DND-41 (cell line): ENCODE measurements at regions not wholly inside any gene's neighbourhood (a gene's known extent, or its start where the extent isn't known, plus 50 kb on each side); places are given as distances from the start of the nearest gene placed in this dataset.
A peak's percentile ranks its signal among the peaks of the same experiment; 100 is the strongest.

Experiments
- ATAC-seq: fragments of 200-7000 bp; cut with Tn5 transposase; 3 replicates; pipeline ENCODE4 v1.9.1; 2021; ENCODE audit warnings: low read depth; ENCODE audit not compliant: insufficient read depth
- DNase-seq: peaks from one replicate; pipeline ENCODE4 v3.0.0-alpha.2; 2020
- H2AFZ ChIP-seq: 2 replicates; pipeline ENCODE4 v1.6.0; 2012; ENCODE audit warnings: low read depth, low read length
- H3K27ac ChIP-seq: 2 replicates; pipeline ENCODE4 v1.5.1; 2012; ENCODE audit warnings: low read length, inconsistent platforms
- H3K27me3 ChIP-seq: fragments of 200-600 bp; sonication (generic); 2 replicates; pipeline ENCODE4 v1.6.0; 2012; ENCODE audit warnings: low read length, mild to moderate bottlenecking, inconsistent platforms; ENCODE audit not compliant: insufficient read depth, poor library complexity
- H3K36me3 ChIP-seq: 2 replicates; pipeline ENCODE4 v1.5.1; 2012; ENCODE audit warnings: low read length, inconsistent platforms; ENCODE audit not compliant: insufficient read depth
- H3K4me1 ChIP-seq: 2 replicates; pipeline ENCODE4 v1.5.1; 2012; ENCODE audit warnings: mild to moderate bottlenecking, low read length; ENCODE audit not compliant: insufficient read depth
- H3K4me2 ChIP-seq: 2 replicates; pipeline ENCODE4 v1.6.0; 2012; ENCODE audit warnings: mild to moderate bottlenecking, moderate library complexity, low read length, inconsistent platforms; ENCODE audit not compliant: insufficient read depth
- H3K4me3 ChIP-seq, 2 experiments: fragments of 200-600 bp in 1 of 2; shearing (Covaris generic) in 1 of 2; 2 replicates each; pipeline ENCODE4 v1.5.1; 2012 to 2016; ENCODE audit warnings: inconsistent platforms in 2 of 2, low read length in 2 of 2, mild to moderate bottlenecking in 2 of 2, low read depth in 1 of 2, moderate library complexity in 1 of 2
- H3K79me2 ChIP-seq: 2 replicates; pipeline ENCODE4 v1.6.0; 2012; ENCODE audit warnings: low read length, inconsistent platforms; ENCODE audit not compliant: insufficient read depth
- H3K9ac ChIP-seq: 2 replicates; pipeline ENCODE4 v1.6.0; 2012; ENCODE audit warnings: low read depth, mild to moderate bottlenecking, inconsistent platforms, low read length, moderate library complexity
- H3K9me3 ChIP-seq: 2 replicates; pipeline ENCODE4 v1.5.1; 2012; ENCODE audit warnings: low read length, moderate library complexity, mild to moderate bottlenecking, inconsistent platforms; ENCODE audit not compliant: insufficient read depth, severe bottlenecking
- H4K20me1 ChIP-seq: 2 replicates; pipeline ENCODE4 v1.6.0; 2012; ENCODE audit warnings: low read length; ENCODE audit not compliant: insufficient read depth
- EZH2 ChIP-seq: IDR thresholded peaks from 3 replicates; pipeline ENCODE4 v1.6.1; 2012; ENCODE audit warnings: borderline replicate concordance, low read depth, mild to moderate bottlenecking, moderate library complexity, low read length, inconsistent platforms; ENCODE audit not compliant: severe bottlenecking
- TF ChIP-seq, protein P1 (sequence below): IDR thresholded peaks from 2 replicates; pipeline ENCODE4 v1.5.1; 2012; ENCODE audit warnings: borderline replicate concordance, low read length, moderate library complexity, mild to moderate bottlenecking; ENCODE audit not compliant: poor library complexity, severe bottlenecking; ENCODE audit errors: extremely low read depth

DNA sequence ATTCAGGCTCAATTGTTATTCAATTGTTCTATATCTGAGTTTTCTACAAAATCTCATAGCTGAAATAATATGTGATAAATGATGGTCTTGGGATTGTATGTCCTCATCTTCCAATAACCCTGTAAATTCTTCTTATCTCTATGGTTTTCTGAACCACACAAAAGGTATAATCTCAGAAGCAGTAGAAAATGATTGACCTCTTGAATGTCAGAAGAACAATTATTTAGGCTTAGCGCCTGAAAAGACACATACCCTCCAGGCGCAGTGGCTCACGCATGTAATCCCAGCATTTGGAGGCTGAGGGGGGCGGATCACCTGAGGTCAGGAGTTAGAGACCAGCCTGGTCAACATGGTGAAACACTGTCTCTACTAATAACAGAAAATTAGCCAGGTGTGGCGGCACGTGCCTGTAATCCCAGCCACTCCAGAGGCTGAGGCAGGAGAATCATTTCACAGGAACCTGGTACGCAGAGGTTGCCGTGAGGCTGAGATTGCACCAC lies 288.0 kb upstream of the TBC1D5 start:
- Histone ChIP-seq H3K4me1 (peaks cover 11% of the 10 kb centered on the region; the same call in 1 of the 2 replicates), H3K4me3 (no peak overlapping the region), H3K9me3 (no peaks in the 10 kb centered on the region), H4K20me1 (no peaks in the 10 kb centered on the region), H3K4me2 (no peak overlapping the region), H3K9ac (no peak overlapping the region), H3K79me2 (no peaks in the 10 kb centered on the region), H3K27ac (no peak overlapping the region), H3K27me3 (no peaks in the 10 kb centered on the region), H3K36me3 (no peaks in the 10 kb centered on the region), H2AFZ (no peak overlapping the region)
- ATAC-seq, result no peak
- DNase-seq, result no peak
- TF ChIP-seq, protein P1, sequence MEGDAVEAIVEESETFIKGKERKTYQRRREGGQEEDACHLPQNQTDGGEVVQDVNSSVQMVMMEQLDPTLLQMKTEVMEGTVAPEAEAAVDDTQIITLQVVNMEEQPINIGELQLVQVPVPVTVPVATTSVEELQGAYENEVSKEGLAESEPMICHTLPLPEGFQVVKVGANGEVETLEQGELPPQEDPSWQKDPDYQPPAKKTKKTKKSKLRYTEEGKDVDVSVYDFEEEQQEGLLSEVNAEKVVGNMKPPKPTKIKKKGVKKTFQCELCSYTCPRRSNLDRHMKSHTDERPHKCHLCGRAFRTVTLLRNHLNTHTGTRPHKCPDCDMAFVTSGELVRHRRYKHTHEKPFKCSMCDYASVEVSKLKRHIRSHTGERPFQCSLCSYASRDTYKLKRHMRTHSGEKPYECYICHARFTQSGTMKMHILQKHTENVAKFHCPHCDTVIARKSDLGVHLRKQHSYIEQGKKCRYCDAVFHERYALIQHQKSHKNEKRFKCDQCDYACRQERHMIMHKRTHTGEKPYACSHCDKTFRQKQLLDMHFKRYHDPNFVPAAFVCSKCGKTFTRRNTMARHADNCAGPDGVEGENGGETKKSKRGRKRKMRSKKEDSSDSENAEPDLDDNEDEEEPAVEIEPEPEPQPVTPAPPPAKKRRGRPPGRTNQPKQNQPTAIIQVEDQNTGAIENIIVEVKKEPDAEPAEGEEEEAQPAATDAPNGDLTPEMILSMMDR, result no peak
- TF ChIP-seq EZH2, result no peak

DNA sequence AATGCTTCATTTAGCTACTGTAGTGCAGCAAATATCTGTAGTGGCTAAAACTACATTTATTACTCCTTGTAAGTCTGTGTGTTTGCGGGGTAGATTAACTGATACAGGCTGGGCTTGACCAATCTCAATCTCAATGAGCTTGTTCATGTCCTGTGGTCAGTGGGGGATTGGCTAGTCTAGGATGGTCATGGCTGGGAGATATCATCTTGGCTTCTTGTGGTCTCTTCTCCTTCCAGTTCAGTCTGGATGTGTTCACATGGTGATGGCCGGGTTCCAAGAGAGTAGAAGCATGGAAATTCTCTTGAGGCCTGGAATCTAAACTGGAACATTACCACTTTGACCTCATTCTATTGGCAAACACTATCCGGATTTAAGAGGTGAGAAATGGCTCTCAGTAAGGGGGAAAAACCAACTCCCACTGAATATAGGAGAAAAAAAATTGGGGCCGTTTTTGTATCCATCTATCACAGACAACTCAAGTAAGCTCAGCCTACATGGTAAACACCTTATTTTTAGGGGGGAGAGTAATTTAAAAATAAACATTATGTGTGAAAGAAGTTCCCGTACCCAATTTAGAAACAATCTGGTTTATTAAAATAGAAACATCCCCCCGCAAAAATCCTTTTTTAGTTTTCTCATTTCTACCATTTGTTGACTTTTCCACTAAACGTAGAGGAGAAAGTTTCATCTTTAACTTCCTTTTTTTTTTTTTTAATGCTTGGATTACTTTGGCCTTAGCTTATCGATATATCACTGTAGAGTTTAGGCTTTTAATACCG lies 284.9 kb upstream of the TBC1D5 start:
- 0 out of 2 replicates have a peak overlapping the region, but pooled peaks have one; percentile 3 for H3K27ac ChIP-seq
- DNase-seq (no peak), ATAC-seq (no peak)
- H4K20me1 ChIP-seq, result no peaks in the 10 kb centered on the region
- no peak overlapping the region for H2AFZ ChIP-seq
- H3K27me3 ChIP-seq, result no peaks in the 10 kb centered on the region
- H3K9me3 ChIP-seq, result no peaks in the 10 kb centered on the region
- H3K4me1 ChIP-seq, result peaks cover 11% of the 10 kb centered on the region; the same call in 1 of the 2 replicates
- H3K4me2 ChIP-seq, result no peak overlapping the region
- TF ChIP-seq EZH2, result no peak
- TF ChIP-seq, protein P1, result no peak
- no peak overlapping the region for H3K4me3 ChIP-seq
- H3K36me3 ChIP-seq, result no peaks in the 10 kb centered on the region
- H3K9ac ChIP-seq, result no peak overlapping the region
- H3K79me2 ChIP-seq, result no peaks in the 10 kb centered on the region

DNA sequence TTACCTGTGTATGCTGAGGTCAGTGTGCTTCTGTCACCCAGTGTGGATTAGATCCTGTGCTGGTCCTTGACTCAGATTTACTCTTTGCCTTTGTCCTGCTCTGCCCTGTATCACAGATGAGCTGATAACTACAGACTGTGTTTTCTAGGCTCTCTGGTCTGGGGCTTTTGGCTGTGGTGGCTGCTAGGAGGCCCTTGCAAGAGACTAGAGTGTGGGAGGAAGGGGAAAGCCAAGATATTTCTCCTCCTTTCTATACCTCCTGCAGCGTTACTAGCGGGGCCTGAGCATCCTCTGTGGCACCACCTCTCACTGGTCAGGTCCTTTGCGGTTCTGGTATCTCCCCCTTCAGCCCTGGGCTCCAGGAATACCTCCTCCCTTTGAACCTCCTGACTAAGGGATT lies 282.3 kb upstream of the TBC1D5 start:
- no peak overlapping the region for H3K4me2 ChIP-seq
- H3K27me3 ChIP-seq, result no peaks in the 10 kb centered on the region
- H3K27ac ChIP-seq, result no peak overlapping the region
- TF ChIP-seq, protein P1, result no peak
- TF ChIP-seq EZH2, result no peak
- no peaks in the 10 kb centered on the region for H3K36me3 ChIP-seq
- no peak overlapping the region for H3K9ac ChIP-seq
- no peaks in the 10 kb centered on the region for H3K79me2 ChIP-seq
- no peaks in the 10 kb centered on the region for H3K9me3 ChIP-seq
- H3K4me1 ChIP-seq, result peaks cover 23% of the 10 kb centered on the region
- H2AFZ ChIP-seq, result no peak overlapping the region
- peak; percentile 51; the same call in 1 of the 3 replicates for ATAC-seq
- no peak for DNase-seq
- no peak overlapping the region for H3K4me3 ChIP-seq
- H4K20me1 ChIP-seq, result no peaks in the 10 kb centered on the region
